ENCODE measurements at regions not wholly inside any gene's neighbourhood (a gene's known extent, or its start where the extent isn't known, plus 50 kb on each side); places are given as distances from the start of the nearest gene placed in this dataset.

- Histone ChIP-seq H3K4me1 (replicated peaks) (peaks cover 12% of the 10 kb centered on the region), H3K27me3 (replicated peaks) (no peaks in the 10 kb centered on the region), H3K9me3 (replicated peaks) (no peaks in the 10 kb centered on the region), H3K27ac (no peak overlapping the region), H3K4me3 (no peak overlapping the region), H3K36me3 (no peaks in the 10 kb centered on the region)
- no peak for DNase-seq (ENCODE audit: low read depth in 1 of 2, low spot score in 2 of 2)
Measured at GRCh38 chr15:59885832-59886231, 118.3 kb upstream of the FOXB1 start.

GRCh38 chr15:59879506-59880265 is 124.4 kb upstream of the FOXB1 start:
- peak in 1 of 2 experiments; percentile 5 for DNase-seq (ENCODE audit: low read depth in 1 of 2, low spot score in 2 of 2)
- Histone ChIP-seq H3K4me1 (replicated peaks) (no peaks in the 10 kb centered on the region), H3K27ac (no peak overlapping the region), H3K36me3 (no peaks in the 10 kb centered on the region), H3K4me3 (no peak overlapping the region), H3K27me3 (replicated peaks) (peaks cover 4% of the 10 kb centered on the region; the same call in 1 of the 2 replicates), H3K9me3 (replicated peaks) (no peaks in the 10 kb centered on the region)

DNA sequence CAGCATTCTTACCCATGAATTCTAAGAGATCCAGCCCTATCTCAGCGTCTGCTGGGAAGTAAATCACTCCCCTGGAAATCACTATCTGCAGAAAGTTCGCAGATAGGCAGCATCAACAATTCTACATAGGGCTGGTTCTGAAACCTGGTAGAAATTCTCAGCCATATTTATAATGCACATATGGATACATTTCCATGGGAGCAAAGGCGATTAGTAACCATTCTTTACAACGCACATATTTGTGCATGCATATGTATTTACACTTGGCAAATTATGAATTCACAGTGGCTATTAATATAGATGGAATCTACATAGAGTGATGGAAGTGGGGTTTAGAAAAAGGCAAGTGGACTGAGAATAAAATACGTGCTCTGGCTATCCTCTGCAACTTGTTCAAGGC is 128.0 kb upstream of the FOXB1 start:
- no peak overlapping the region for H3K4me3 ChIP-seq
- no peaks in the 10 kb centered on the region for H3K36me3 ChIP-seq
- no peaks in the 10 kb centered on the region for H3K9me3 ChIP-seq (replicated peaks)
- peaks cover 4% of the 10 kb centered on the region; the same call in 1 of the 2 replicates for H3K27me3 ChIP-seq (replicated peaks)
- no peaks in the 10 kb centered on the region for H3K4me1 ChIP-seq (replicated peaks)
- H3K27ac ChIP-seq, result no peak overlapping the region
- DNase-seq (ENCODE audit: low read depth in 1 of 2, low spot score in 2 of 2), result no peak

DNA sequence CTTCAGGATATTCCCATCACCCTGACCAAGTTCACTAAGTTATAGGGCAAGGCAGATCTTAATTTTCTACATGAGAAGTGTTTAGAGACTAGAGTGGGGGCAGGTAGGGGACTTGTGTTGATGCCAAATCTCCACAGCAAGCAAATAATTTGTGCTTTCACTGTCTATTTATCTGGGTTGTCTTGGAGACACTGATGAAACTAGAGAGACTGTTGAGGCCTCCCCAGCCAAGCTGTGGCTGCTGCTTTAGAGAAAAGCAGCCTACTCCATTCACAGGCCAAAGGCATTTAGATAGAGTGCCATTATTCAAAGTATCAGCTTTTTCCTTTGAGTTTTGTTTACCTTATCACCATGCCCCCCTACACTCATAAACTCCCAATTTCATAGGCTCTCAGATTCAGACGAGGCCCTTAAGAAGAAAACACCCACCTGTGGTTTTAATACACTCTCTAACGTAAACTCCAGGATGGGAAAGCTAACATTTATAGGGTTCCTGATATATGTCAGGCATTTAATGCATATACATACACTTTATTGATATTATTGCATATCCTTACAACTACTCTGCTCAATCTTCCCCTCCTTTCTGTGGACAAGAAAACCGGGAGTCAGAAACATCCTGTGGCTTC is 130.4 kb upstream of the FOXB1 start:
- no peaks in the 10 kb centered on the region for H3K4me1 ChIP-seq (replicated peaks)
- no peaks in the 10 kb centered on the region for H3K9me3 ChIP-seq (replicated peaks)
- H3K4me3 ChIP-seq, result no peak overlapping the region
- peaks cover 10% of the 10 kb centered on the region; the same call in 1 of the 2 replicates for H3K27me3 ChIP-seq (replicated peaks)
- no peak for DNase-seq (ENCODE audit: low read depth in 1 of 2, low spot score in 2 of 2)
- no peaks in the 10 kb centered on the region for H3K36me3 ChIP-seq
- H3K27ac ChIP-seq, result no peak overlapping the region

- no peak for DNase-seq (ENCODE audit: low read depth in 1 of 2, low spot score in 2 of 2)
Measured at GRCh38 chr15:59867086-59867855, 136.8 kb upstream of the FOXB1 start.

DNA sequence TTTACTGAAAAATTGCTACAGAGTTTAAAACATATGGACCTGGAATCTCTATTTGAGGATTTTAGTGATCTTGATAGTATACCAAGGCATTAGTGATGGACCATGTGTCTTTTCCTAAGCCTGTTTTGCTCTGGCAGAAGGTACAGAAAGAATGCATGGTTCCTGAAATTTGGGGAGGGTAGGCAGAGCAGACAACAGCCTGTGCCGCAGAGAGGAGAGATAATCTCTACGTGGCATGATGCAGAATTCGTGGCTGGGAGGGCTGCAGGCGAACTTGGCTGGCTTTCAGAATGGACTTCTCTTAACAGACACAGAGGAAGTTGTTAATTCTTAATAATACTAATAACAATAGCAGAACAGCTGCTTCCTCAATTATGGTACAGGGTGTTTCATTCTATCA is 137.5 kb upstream of the FOXB1 start:
- Histone ChIP-seq H3K9me3 (replicated peaks) (no peaks in the 10 kb centered on the region), H3K4me1 (replicated peaks) (no peaks in the 10 kb centered on the region; the same call in 1 of the 2 replicates), H3K27ac (no peak overlapping the region), H3K4me3 (no peak overlapping the region), H3K27me3 (replicated peaks) (peaks cover 15% of the 10 kb centered on the region; the same call in 1 of the 2 replicates), H3K36me3 (no peaks in the 10 kb centered on the region)
- DNase-seq (ENCODE audit: low read depth in 1 of 2, low spot score in 2 of 2), result no peak

More at GRCh38 chr15:59867086-59867855, 136.8 kb upstream of the FOXB1 start:
- Histone ChIP-seq H3K27ac (no peak overlapping the region), H3K27me3 (replicated peaks) (peaks cover 13% of the 10 kb centered on the region; the same call in 1 of the 2 replicates), H3K4me1 (replicated peaks) (no peaks in the 10 kb centered on the region; the same call in 1 of the 2 replicates), H3K36me3 (no peaks in the 10 kb centered on the region), H3K9me3 (replicated peaks) (no peaks in the 10 kb centered on the region), H3K4me3 (no peak overlapping the region)

DNA sequence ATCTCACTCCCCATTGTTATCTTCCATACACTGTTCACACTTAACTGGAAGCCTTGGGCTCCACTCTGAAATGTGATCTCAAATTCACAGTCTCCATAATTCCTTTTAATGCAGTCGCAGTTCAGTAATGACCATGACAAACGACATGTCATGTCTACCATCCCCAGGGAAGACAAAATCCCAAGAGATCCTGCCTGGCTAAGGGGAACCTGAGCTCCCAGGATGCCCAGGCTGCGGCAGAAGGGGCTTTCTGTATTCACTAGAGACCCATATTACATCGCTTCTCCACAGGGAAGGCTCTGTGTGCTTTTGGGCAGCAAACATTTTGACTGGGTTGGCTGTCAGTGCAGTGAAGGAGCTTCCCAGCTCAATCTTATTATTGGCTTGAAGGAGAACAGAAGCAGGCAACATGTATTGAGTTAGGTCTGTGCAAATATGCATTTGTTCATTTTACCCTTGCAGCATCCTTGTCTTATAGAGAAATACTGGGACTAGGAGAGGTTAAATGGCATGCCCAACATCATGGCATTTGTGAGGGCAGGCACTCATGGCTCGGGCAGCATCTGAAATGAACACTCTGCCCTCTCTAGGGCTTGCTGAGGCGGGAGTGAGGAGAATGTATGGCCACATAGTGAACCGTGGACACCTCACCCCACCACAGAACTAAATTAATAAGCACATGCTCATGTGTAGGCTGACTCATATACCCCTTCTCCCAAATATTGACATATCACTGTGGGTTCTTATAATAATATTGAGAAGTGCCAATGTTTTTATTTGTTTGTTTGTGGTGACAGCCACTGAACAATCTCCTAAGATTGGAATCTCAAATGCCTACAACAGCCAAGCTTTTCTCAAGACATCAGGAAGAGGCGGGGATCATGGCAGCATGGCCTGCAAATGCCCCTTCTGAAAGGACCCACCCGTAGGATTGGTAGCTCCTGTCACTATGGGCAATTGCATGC is 141.6 kb upstream of the FOXB1 start:
- peak in 1 of 2 experiments; percentile 27 for DNase-seq (ENCODE audit: low read depth in 1 of 2, low spot score in 2 of 2)
- H3K36me3 ChIP-seq, result no peaks in the 10 kb centered on the region
- no peak overlapping the region for H3K27ac ChIP-seq
- H3K4me3 ChIP-seq, result no peak overlapping the region
- no peaks in the 10 kb centered on the region for H3K9me3 ChIP-seq (replicated peaks)
- H3K4me1 ChIP-seq (replicated peaks), result no peaks in the 10 kb centered on the region; the same call in 1 of the 2 replicates
- H3K27me3 ChIP-seq (replicated peaks), result peaks cover 14% of the 10 kb centered on the region; the same call in 1 of the 2 replicates

DNA sequence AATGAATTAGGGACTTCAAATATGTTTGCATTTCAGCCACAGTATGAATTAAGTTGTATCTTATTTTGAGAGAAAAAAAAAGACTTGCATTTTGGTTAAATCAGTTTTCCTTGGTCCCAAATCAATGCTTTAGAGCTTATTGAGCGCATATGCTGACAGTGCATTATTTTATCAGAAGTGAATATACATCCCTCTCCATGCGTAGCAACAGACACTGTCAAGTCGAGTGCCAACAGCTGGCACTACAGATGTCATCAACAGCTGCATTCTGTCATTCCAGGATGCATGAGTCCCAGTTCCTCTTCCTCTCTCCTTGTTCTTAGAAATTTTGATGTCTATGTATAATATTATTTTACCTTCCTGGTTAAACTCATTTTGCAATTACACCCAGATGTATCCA is 156.1 kb upstream of the FOXB1 start:
- Histone ChIP-seq H3K36me3 (no peaks in the 10 kb centered on the region), H3K27me3 (replicated peaks) (peaks cover 11% of the 10 kb centered on the region; the same call in 1 of the 2 replicates), H3K27ac (no peak overlapping the region), H3K4me3 (no peak overlapping the region), H3K4me1 (replicated peaks) (no peaks in the 10 kb centered on the region), H3K9me3 (replicated peaks) (no peaks in the 10 kb centered on the region)
- no peak for DNase-seq (ENCODE audit: low read depth in 1 of 2, low spot score in 2 of 2)

- Histone ChIP-seq H3K27me3 (replicated peaks) (peaks cover 9% of the 10 kb centered on the region; the same call in 1 of the 2 replicates), H3K9me3 (replicated peaks) (no peaks in the 10 kb centered on the region), H3K4me3 (no peak overlapping the region), H3K27ac (no peak overlapping the region), H3K36me3 (no peaks in the 10 kb centered on the region), H3K4me1 (replicated peaks) (no peaks in the 10 kb centered on the region)
- DNase-seq (ENCODE audit: low read depth in 1 of 2, low spot score in 2 of 2), result no peak
Measured at GRCh38 chr15:59845942-59846499, 156.9 kb upstream of the BNIP2 start.

DNA sequence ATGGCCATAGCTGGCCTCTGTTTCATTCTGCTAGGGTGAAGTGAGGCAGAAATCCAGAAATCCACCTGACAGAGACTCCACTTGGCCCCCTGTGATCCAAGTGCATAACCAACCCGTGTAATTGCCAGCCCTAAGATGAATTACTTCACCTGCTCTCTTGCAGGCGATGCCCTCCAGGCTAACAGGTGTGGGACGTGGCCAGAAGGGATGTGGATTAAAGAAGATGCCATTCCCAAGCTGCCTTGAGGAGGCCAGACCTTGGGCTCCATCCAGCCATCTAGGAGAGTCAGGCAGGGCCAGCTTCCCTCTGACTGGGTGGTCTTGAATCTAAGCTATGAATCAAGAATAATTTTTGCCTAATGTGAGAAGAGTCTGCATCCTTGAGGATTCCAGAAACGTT is 154.5 kb upstream of the BNIP2 start:
- no peak for DNase-seq (ENCODE audit: low read depth in 1 of 2, low spot score in 2 of 2)
- Histone ChIP-seq H3K9me3 (replicated peaks) (no peaks in the 10 kb centered on the region), H3K4me3 (no peak overlapping the region), H3K4me1 (replicated peaks) (no peaks in the 10 kb centered on the region), H3K36me3 (no peaks in the 10 kb centered on the region), H3K27ac (no peak overlapping the region), H3K27me3 (replicated peaks) (peaks cover 9% of the 10 kb centered on the region; the same call in 1 of the 2 replicates)

DNA sequence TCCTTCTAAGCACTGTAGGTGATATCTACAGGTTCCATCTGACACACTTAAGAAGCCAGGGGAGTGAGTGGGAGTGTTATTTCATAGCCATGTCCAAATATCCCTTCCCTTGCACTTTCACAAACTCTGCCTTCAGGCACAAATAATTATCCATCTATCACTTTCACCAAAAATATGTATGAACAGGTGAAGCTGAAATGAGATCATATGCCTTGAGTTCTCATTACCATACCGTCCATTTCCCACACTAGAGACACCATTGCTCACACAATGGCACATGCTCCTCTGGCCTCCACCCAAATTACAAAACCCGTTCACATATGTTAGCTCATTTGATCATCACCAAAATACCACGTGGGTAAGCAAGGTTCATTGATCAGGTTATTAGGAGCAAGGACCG is 151.9 kb upstream of the BNIP2 start:
- Histone ChIP-seq H3K4me3 (no peak overlapping the region), H3K36me3 (no peaks in the 10 kb centered on the region), H3K27ac (no peak overlapping the region), H3K9me3 (replicated peaks) (no peaks in the 10 kb centered on the region), H3K27me3 (replicated peaks) (peaks cover 9% of the 10 kb centered on the region), H3K4me1 (replicated peaks) (no peaks in the 10 kb centered on the region)
- no peak for DNase-seq (ENCODE audit: low read depth in 1 of 2, low spot score in 2 of 2)

DNA sequence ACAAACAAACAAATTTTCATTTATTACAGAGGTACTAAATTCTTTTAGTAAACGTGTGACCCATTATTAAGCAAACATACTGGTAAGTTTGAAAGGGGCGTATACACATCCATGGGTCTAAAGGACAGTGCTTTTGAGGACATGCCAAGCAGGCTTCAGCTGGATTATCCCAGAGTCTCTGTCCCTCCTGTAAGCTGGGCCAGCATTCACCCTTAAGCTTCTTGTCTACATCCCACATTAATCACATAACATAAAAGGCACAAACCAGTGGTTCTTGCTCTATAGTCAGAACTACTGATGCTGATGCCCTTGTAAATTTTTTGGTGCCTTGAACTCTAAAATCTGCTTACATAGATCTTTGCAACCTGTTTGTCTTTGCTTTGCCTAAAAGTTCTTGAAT is 150.8 kb upstream of the BNIP2 start:
- Histone ChIP-seq H3K36me3 (no peaks in the 10 kb centered on the region), H3K27me3 (replicated peaks) (peaks cover 9% of the 10 kb centered on the region), H3K27ac (no peak overlapping the region), H3K4me3 (no peak overlapping the region), H3K9me3 (replicated peaks) (no peaks in the 10 kb centered on the region), H3K4me1 (replicated peaks) (no peaks in the 10 kb centered on the region)
- DNase-seq (ENCODE audit: low read depth in 1 of 2, low spot score in 2 of 2), result no peak

- DNase-seq (ENCODE audit: low read depth in 1 of 2, low spot score in 2 of 2), result no peak
- Histone ChIP-seq H3K9me3 (replicated peaks) (no peaks in the 10 kb centered on the region), H3K36me3 (no peaks in the 10 kb centered on the region), H3K27ac (no peak overlapping the region), H3K4me1 (replicated peaks) (no peaks in the 10 kb centered on the region), H3K27me3 (replicated peaks) (peaks cover under 1% of the 10 kb centered on the region; the same call in 1 of the 2 replicates), H3K4me3 (no peak overlapping the region)
Measured at GRCh38 chr15:59838900-59839299, 149.8 kb upstream of the BNIP2 start.

Measured in SJSA1 (cell line).